Nucleus accumbens (tissue), 56 donors: ENCODE measurements at regions not wholly inside any gene's neighbourhood (a gene's known extent, or its start where the extent isn't known, plus 50 kb on each side); places are given as distances from the start of the nearest gene placed in this dataset.

Source experiments
- DNase-seq, 56 donors: peaks; one replicate each; lab custom pipeline; 2025; lab: John Stamatoyannopoulos, UW

- no peak for DNase-seq
These were observed 139.5 kb upstream of the FAM83B start for GRCh38 chr6:54706844-54707605.

- DNase-seq = no peak
These were observed 136.1 kb upstream of the FAM83B start for GRCh38 chr6:54710456-54710855.

- no peak for DNase-seq
These were observed 130.6 kb upstream of the FAM83B start for GRCh38 chr6:54716010-54716409.

GRCh38 chr6:54716877-54717276 lies 129.7 kb upstream of the FAM83B start:
- no peak for DNase-seq

- DNase-seq = peak in 25 of 56 donors; percentile 2 to 77 (median 16)
These were observed 128.6 kb upstream of the FAM83B start for GRCh38 chr6:54717849-54718455.

- DNase-seq = no peak
These were observed 128.0 kb upstream of the FAM83B start for GRCh38 chr6:54718541-54719023.

GRCh38 chr6:54719131-54719530 lies 127.4 kb upstream of the FAM83B start:
- DNase-seq = no peak

- no peak for DNase-seq
These were observed 126.9 kb upstream of the FAM83B start for GRCh38 chr6:54719633-54720032.

- DNase-seq = no peak
These were observed 124.2 kb upstream of the FAM83B start for GRCh38 chr6:54722328-54722727.

- DNase-seq = no peak
These were observed 116.9 kb upstream of the FAM83B start for GRCh38 chr6:54729716-54730115.

GRCh38 chr6:54730767-54731630 lies 115.6 kb upstream of the FAM83B start:
- no peak for DNase-seq

GRCh38 chr6:54737247-54737646 lies 109.3 kb upstream of the FAM83B start:
- DNase-seq = no peak

- no peak for DNase-seq
These were observed 98.6 kb upstream of the FAM83B start for GRCh38 chr6:54747955-54748354.

GRCh38 chr6:54754406-54754805 lies 92.2 kb upstream of the FAM83B start:
- DNase-seq = no peak

- no peak for DNase-seq
These were observed 88.2 kb upstream of the FAM83B start for GRCh38 chr6:54758340-54758739.

GRCh38 chr6:54768494-54768893 lies 78.1 kb upstream of the FAM83B start:
- no peak for DNase-seq

- DNase-seq = no peak
These were observed 76.2 kb upstream of the FAM83B start for GRCh38 chr6:54770328-54770727.

GRCh38 chr6:54771968-54772367 lies 74.6 kb upstream of the FAM83B start:
- no peak for DNase-seq

GRCh38 chr6:54772610-54773009 lies 74.0 kb upstream of the FAM83B start:
- no peak for DNase-seq

GRCh38 chr6:54775576-54775975 lies 71.0 kb upstream of the FAM83B start:
- DNase-seq = no peak

GRCh38 chr6:54776891-54777290 lies 69.7 kb upstream of the FAM83B start:
- no peak for DNase-seq
